NT2/D1 (cell line): ENCODE measurements at regions not wholly inside any gene's neighbourhood (a gene's known extent, or its start where the extent isn't known, plus 50 kb on each side); places are given as distances from the start of the nearest gene placed in this dataset.
A peak's percentile ranks its signal among the peaks of the same experiment; 100 is the strongest.

Experiments used
- DNase-seq: peaks from one replicate; pipeline ENCODE4 v3.0.0-alpha.2; 2011; ENCODE audit warnings: low read depth, low spot score
- H3K27me3 ChIP-seq: 2 replicates; pipeline ENCODE4 v1.6.0; 2011; ENCODE audit warnings: mild to moderate bottlenecking; ENCODE audit not compliant: insufficient read length, insufficient read depth
- H3K36me3 ChIP-seq: 2 replicates; pipeline ENCODE4 v1.6.1; 2011; ENCODE audit warnings: mild to moderate bottlenecking, low read length, mixed read lengths; ENCODE audit not compliant: insufficient read depth, insufficient read length
- H3K4me1 ChIP-seq: 2 replicates; pipeline ENCODE4 v1.5.1; 2011; ENCODE audit not compliant: insufficient read depth, insufficient read length
- H3K4me3 ChIP-seq: 2 replicates; pipeline ENCODE4 v1.5.1; 2011; ENCODE audit warnings: low read depth; ENCODE audit not compliant: insufficient read length
- H3K9ac ChIP-seq: 2 replicates; pipeline ENCODE4 v1.6.0; 2011; ENCODE audit warnings: low read depth; ENCODE audit not compliant: insufficient read length
- H3K9me3 ChIP-seq: 2 replicates; pipeline ENCODE4 v1.5.1; 2011; ENCODE audit warnings: mild to moderate bottlenecking, low read length; ENCODE audit not compliant: insufficient read depth
- SUZ12 ChIP-seq: IDR thresholded peaks from 2 replicates; pipeline ENCODE4 v1.6.1; 2011; ENCODE audit not compliant: insufficient read length, insufficient read depth; ENCODE audit errors: extremely low read depth
- YY1 ChIP-seq: IDR thresholded peaks from 2 replicates; pipeline ENCODE4 v1.6.1; 2011; ENCODE audit not compliant: insufficient read length, insufficient read depth
- ZNF274 ChIP-seq: IDR thresholded peaks from 2 replicates; pipeline ENCODE4 v1.6.1; 2011; ENCODE audit warnings: mild to moderate bottlenecking, low read depth, low read length

DNA sequence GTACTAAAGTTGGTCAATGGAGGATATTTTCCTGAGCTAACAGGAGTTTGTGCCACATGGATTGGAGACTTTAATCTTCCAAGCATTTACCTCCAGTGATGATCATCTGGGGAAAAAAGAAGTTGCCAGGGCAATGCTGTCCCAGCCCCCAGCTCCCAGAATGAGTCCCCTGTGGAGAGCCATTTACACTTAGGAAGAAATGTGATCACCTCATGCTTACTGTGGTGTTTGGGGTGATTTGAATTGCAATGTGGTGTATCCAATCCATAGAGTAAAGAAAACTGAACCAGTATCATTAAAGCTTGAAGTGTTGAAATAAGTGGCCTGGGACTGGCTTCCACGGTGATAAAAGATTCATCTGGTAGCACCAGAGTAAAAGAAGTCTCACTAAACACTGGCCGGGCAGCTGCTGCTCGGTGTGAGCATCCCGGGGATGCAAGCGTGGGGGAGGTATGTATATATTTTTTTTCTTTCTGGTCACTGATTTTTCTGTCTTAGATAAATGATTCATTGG, 117.2 kb upstream of the NTM start:
- Histone ChIP-seq H3K4me1 (peaks cover 2% of the 10 kb centered on the region), H3K36me3 (no peaks in the 10 kb centered on the region), H3K9ac (peak overlapping the region; percentile 64), H3K4me3 (peak overlapping the region; percentile 25), H3K9me3 (no peaks in the 10 kb centered on the region), H3K27me3 (no peaks in the 10 kb centered on the region)
- peak; percentile 77 for DNase-seq
- no peak for TF ChIP-seq ZNF274
- TF ChIP-seq YY1, result no peak
- TF ChIP-seq SUZ12, result no peak

GRCh38 chr11:131253656-131254151, 116.7 kb upstream of the NTM start:
- peak; percentile 69 for DNase-seq
- no peaks in the 10 kb centered on the region for H3K9me3 ChIP-seq
- no peaks in the 10 kb centered on the region for H3K27me3 ChIP-seq
- H3K4me1 ChIP-seq, result peaks cover 2% of the 10 kb centered on the region
- peak overlapping the region; percentile 64 for H3K9ac ChIP-seq
- peak overlapping the region; percentile 25 for H3K4me3 ChIP-seq
- no peaks in the 10 kb centered on the region for H3K36me3 ChIP-seq
- TF ChIP-seq SUZ12 (no peak), YY1 (no peak), ZNF274 (no peak)

- peaks cover 2% of the 10 kb centered on the region for H3K4me1 ChIP-seq
- no peaks in the 10 kb centered on the region for H3K36me3 ChIP-seq
- TF ChIP-seq SUZ12 (no peak), ZNF274 (no peak), YY1 (no peak)
- H3K27me3 ChIP-seq, result no peaks in the 10 kb centered on the region
- no peak for DNase-seq
- H3K9me3 ChIP-seq, result no peaks in the 10 kb centered on the region; the same call in 1 of the 2 replicates
- no peak overlapping the region for H3K4me3 ChIP-seq
- peak overlapping the region; percentile 59 for H3K9ac ChIP-seq
Observed at GRCh38 chr11:131254254-131254653, 116.2 kb upstream of the NTM start.

DNA sequence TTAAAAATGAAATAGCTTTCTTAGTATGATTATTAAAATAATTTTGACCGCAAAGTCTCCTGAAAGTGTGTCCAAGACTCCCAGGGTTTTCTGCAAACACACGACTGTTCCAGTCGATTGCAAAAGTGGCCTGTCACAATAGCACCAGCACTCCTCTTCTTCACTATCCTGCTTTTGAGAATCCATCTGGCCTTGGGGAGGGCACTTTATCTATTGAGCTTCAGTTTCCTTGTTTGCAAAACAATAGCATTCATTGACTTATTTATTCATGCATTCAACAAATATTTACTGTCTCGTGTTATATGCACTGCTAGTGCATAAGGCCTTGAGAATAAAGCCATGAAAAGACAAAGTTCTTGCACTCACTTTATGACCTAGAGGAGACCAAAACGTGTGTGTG, 96.2 kb upstream of the NTM start:
- no peaks in the 10 kb centered on the region for H3K4me1 ChIP-seq
- H3K27me3 ChIP-seq, result no peaks in the 10 kb centered on the region
- H3K36me3 ChIP-seq, result no peaks in the 10 kb centered on the region
- no peak overlapping the region for H3K4me3 ChIP-seq
- no peak for DNase-seq
- TF ChIP-seq YY1 (no peak), ZNF274 (no peak), SUZ12 (no peak)
- H3K9me3 ChIP-seq, result no peaks in the 10 kb centered on the region
- H3K9ac ChIP-seq, result no peak overlapping the region

GRCh38 chr11:131275580-131275979, 94.8 kb upstream of the NTM start:
- DNase-seq, result no peak
- Histone ChIP-seq H3K27me3 (no peaks in the 10 kb centered on the region), H3K9me3 (peaks cover 4% of the 10 kb centered on the region; the same call in 1 of the 2 replicates), H3K4me3 (no peak overlapping the region), H3K4me1 (no peaks in the 10 kb centered on the region), H3K9ac (no peak overlapping the region), H3K36me3 (no peaks in the 10 kb centered on the region)
- no peak for TF ChIP-seq ZNF274

DNA sequence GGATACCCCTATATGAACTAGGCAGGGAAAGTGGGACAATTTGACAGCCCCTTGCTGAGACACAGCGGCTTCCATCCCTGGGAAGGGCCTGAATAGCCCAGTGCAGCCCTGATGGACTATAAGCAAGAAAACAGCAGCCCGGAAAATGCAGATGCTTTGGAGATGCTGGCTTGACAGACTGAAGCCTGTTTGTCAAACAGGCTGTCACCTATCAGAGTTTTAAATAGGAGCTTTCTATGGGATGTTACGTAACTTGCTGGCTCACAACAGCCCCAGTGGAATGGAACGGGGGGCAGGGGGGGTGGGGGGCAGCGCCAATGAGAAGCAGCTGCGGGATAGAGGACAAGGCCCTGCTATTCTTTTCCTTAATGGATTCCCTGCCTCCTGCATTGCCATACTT, 91.9 kb upstream of the NTM start:
- H3K9ac ChIP-seq, result no peak overlapping the region
- no peak for DNase-seq
- peaks cover 4% of the 10 kb centered on the region; the same call in 1 of the 2 replicates for H3K9me3 ChIP-seq
- H3K27me3 ChIP-seq, result no peaks in the 10 kb centered on the region
- TF ChIP-seq ZNF274 (no peak), YY1 (no peak), SUZ12 (no peak)
- H3K36me3 ChIP-seq, result no peaks in the 10 kb centered on the region
- no peaks in the 10 kb centered on the region for H3K4me1 ChIP-seq
- H3K4me3 ChIP-seq, result no peak overlapping the region

DNA sequence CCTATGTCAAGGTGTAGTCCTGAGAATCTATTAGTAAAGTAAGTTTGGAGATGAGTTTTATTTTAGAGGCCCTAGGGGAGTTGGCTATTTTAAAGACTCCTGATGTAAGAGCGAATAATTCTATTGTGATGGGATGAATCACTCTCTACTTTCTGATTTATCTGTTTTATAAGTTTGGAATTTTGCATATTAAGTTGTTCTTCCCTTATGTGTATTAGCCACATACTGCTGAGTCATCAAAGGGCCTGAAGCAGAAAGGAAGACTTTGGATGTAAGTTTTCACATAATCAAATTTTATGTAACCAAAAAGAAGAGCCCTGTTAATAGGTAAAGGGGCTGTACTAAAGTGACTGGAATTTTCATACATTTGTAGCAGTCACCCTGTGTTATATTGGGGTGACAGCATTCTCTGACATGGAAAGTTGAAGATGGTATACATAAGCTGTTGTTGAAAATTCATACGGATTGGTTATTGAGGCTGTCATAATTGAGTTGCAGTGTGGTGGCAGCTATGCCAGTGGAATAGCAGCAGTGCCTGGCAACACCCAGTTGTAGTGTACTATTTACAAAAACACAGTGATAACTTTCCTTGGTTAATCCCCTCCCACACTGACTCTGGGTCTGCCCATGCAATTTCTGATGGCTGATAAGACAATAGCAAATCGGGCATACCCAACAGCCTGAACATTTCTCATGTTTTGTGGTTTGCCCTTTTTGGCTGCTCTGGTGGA, 90.6 kb upstream of the NTM start:
- H3K9me3 ChIP-seq, result peaks cover 4% of the 10 kb centered on the region; the same call in 1 of the 2 replicates
- H3K9ac ChIP-seq, result no peak overlapping the region
- TF ChIP-seq YY1 (no peak), SUZ12 (no peak), ZNF274 (no peak)
- no peak overlapping the region for H3K4me3 ChIP-seq
- DNase-seq, result no peak
- H3K36me3 ChIP-seq, result no peaks in the 10 kb centered on the region
- H3K27me3 ChIP-seq, result no peaks in the 10 kb centered on the region
- H3K4me1 ChIP-seq, result no peaks in the 10 kb centered on the region
